Gastroesophageal sphincter (tissue), 4 donors: ENCODE measurements at regions not wholly inside any gene's neighbourhood (a gene's known extent, or its start where the extent isn't known, plus 50 kb on each side); places are given as distances from the start of the nearest gene placed in this dataset.

Experiments
- ATAC-seq: fragments of 150-250 bp; one replicate; pipeline ENCODE4 v1.9.1; 2016; ENCODE audit warnings: mild to moderate bottlenecking, moderate library complexity
- H3K27ac ChIP-seq, 4 donors: fragments of 200-600 bp; sonication (generic) in 3 of 4; 1 replicate in 3 of 4; 2 replicates in 1 of 4; pipeline ENCODE4 v1.5.1; 2016 to 2019
- H3K27me3 ChIP-seq: fragments of 200-600 bp; sonication (generic); one replicate; pipeline ENCODE4 v1.5.1; 2019
- H3K36me3 ChIP-seq, 2 donors: fragments of 200-600 bp; sonication (generic); one replicate each; pipeline ENCODE4 v1.5.1; 2019; ENCODE audit warnings: control low read depth in 1 of 2
- H3K4me1 ChIP-seq, 3 donors: fragments of 200-600 bp; sonication (generic); 1 replicate in 2 of 3; 2 replicates in 1 of 3; pipeline ENCODE4 v1.5.1; 2016 to 2019; ENCODE audit warnings: control low read depth in 2 of 3
- H3K4me3 ChIP-seq, 2 donors: fragments of 200-600 bp; sonication (generic); one replicate each; pipeline ENCODE4 v1.5.1; 2019; ENCODE audit warnings: mild to moderate bottlenecking in 1 of 2, moderate library complexity in 1 of 2
- H3K9me3 ChIP-seq, 3 donors: fragments of 200-600 bp; sonication (generic); one replicate each; pipeline ENCODE4 v1.5.1; 2017 to 2019; ENCODE audit warnings: control low read depth in 2 of 3
- CTCF ChIP-seq, 4 experiments: fragments of 200-600 bp in 2 of 4; fragments of 450-650 bp in 2 of 4; sonication (generic) in 1 of 4; IDR thresholded peaks; one replicate each; pipeline ENCODE4 v1.5.1; 2017 to 2019; ENCODE audit warnings: antibody characterized with exemption in 4 of 4, mild to moderate bottlenecking in 2 of 4, moderate library complexity in 2 of 4
- EP300 ChIP-seq: sonication (generic); formaldehyde crosslinking; IDR thresholded peaks from one replicate; pipeline ENCODE4 v1.6.1; 2017; ENCODE audit warnings: antibody characterized with exemption, mild to moderate bottlenecking
- POLR2A ChIP-seq, 2 donors: fragments of 450-650 bp; IDR thresholded peaks; one replicate each; pipeline ENCODE4 v1.6.1; 2017; ENCODE audit warnings: antibody characterized with exemption in 2 of 2, mild to moderate bottlenecking in 2 of 2, moderate library complexity in 1 of 2
- POLR2AphosphoS5 ChIP-seq: sonication (generic); formaldehyde crosslinking; IDR thresholded peaks from one replicate; pipeline ENCODE4 v1.6.1; 2017; ENCODE audit warnings: antibody characterized with exemption
- WGBS, 2 donors: methylation state at CpG; one replicate each; pipeline ENCODE4 v1.1.5; 2018; ENCODE audit warnings: low coverage in 1 of 2; 5-methylcytosine and 5-hydroxymethylcytosine counted together

- Histone ChIP-seq H3K9me3 (no peaks in the 10 kb centered on the region), H3K4me1 (peaks cover 15 to 35% (median 22%) of the 10 kb centered on the region in 3 donors), H3K27me3 (no peaks in the 10 kb centered on the region), H3K27ac (peak overlapping the region; percentile 64 to 83 (median 74)), H3K36me3 (no peaks in the 10 kb centered on the region), H3K4me3 (no peak overlapping the region)
- no peak for TF ChIP-seq CTCF (IDR thresholded peaks at IDR 0.05)
- TF ChIP-seq POLR2A (IDR thresholded peaks at IDR 0.05): no peak
- TF ChIP-seq EP300: no peak
- TF ChIP-seq POLR2AphosphoS5: no peak
- ATAC-seq: peak; percentile 44
- 19 to 29% methylated on average over 3 to 5 of the region's 8 CpGs for WGBS, 2 donors
These were observed 86.8 kb upstream of the HIF1A start for GRCh38 chr14:61608245-61609165.

- Histone ChIP-seq H3K4me1 (peaks cover 15 to 35% (median 22%) of the 10 kb centered on the region in 3 donors), H3K4me3 (no peak overlapping the region), H3K27ac (peak overlapping the region; percentile 64 to 83 (median 74)), H3K27me3 (no peaks in the 10 kb centered on the region), H3K9me3 (no peaks in the 10 kb centered on the region), H3K36me3 (no peaks in the 10 kb centered on the region)
- ATAC-seq: peak; percentile 55
- WGBS, 2 donors: 21 to 47% methylated on average over 8 to 9 of the region's 10 CpGs
- no peak for TF ChIP-seq CTCF (IDR thresholded peaks at IDR 0.05)
These were observed 86.0 kb upstream of the HIF1A start for GRCh38 chr14:61609191-61609843.

- Histone ChIP-seq H3K27me3 (no peaks in the 10 kb centered on the region), H3K4me3 (no peak overlapping the region), H3K4me1 (peaks cover 15 to 35% (median 22%) of the 10 kb centered on the region in 3 donors), H3K36me3 (no peaks in the 10 kb centered on the region), H3K9me3 (no peaks in the 10 kb centered on the region), H3K27ac (peak overlapping the region; percentile 64 to 83 (median 74))
- TF ChIP-seq POLR2A (IDR thresholded peaks at IDR 0.05) (no peak), EP300 (no peak), CTCF (IDR thresholded peaks at IDR 0.05) (no peak)
- no peak for ATAC-seq
- WGBS, 2 donors: 16 to 47% methylated on average over 5 of the region's 5 CpGs
These were observed 85.4 kb upstream of the HIF1A start for GRCh38 chr14:61609884-61610283.

- no peak for ATAC-seq
- peaks cover 15 to 38% (median 22%) of the 10 kb centered on the region in 3 donors for H3K4me1 ChIP-seq
- 91 to 100% methylated on average over 2 of the region's 2 CpGs for WGBS, 2 donors
- no peak overlapping the region for H3K4me3 ChIP-seq
- H3K27me3 ChIP-seq: no peaks in the 10 kb centered on the region
- H3K27ac ChIP-seq: peak overlapping the region in 3 of 4 donors; percentile 21 to 77 (median 49)
- no peak for TF ChIP-seq CTCF (IDR thresholded peaks at IDR 0.05)
- TF ChIP-seq POLR2AphosphoS5: no peak
- no peak for TF ChIP-seq EP300
- no peak for TF ChIP-seq POLR2A (IDR thresholded peaks at IDR 0.05)
- H3K9me3 ChIP-seq: no peaks in the 10 kb centered on the region
- H3K36me3 ChIP-seq: no peaks in the 10 kb centered on the region
These were observed 84.4 kb upstream of the HIF1A start for GRCh38 chr14:61610900-61611299.
